HG02678 (cell line): ENCODE measurements at regions not wholly inside any gene's neighbourhood (a gene's known extent, or its start where the extent isn't known, plus 50 kb on each side); places are given as distances from the start of the nearest gene placed in this dataset.
"Not testable (repeated sequence)": the region's sequence is repeated elsewhere in the genome, so short reads cannot be mapped to it uniquely, and the experiment has no call there.

Experiments
- ATAC-seq: cut with Tn5 transposase; IDR thresholded peaks from one replicate; pipeline ENCODE4 v1.9.1; 2021; ENCODE audit warnings: mild to moderate bottlenecking, moderate library complexity; ENCODE audit not compliant: unreplicated experiment

- ATAC-seq: no peak
Observed at GRCh38 chrX:112577146-112577545, 102.6 kb downstream of the LHFPL1 start.

GRCh38 chrX:112571388-112571787, 108.3 kb downstream of the LHFPL1 start:
- peak; percentile 77 for ATAC-seq

GRCh38 chrX:112555831-112556230, 123.9 kb downstream of the LHFPL1 start:
- no peak for ATAC-seq

- ATAC-seq: no peak
Observed at GRCh38 chrX:112545051-112545450, 134.7 kb downstream of the LHFPL1 start.

- ATAC-seq: no peak
Observed at GRCh38 chrX:112536544-112536943, 143.2 kb downstream of the LHFPL1 start.

GRCh38 chrX:112527903-112528302, 151.8 kb downstream of the LHFPL1 start:
- no peak for ATAC-seq

GRCh38 chrX:112521676-112522075, 158.1 kb downstream of the LHFPL1 start:
- ATAC-seq: no peak

GRCh38 chrX:112520124-112520523, 159.6 kb downstream of the LHFPL1 start:
- ATAC-seq: no peak

- ATAC-seq: no peak
Observed at GRCh38 chrX:112513154-112513553, 166.6 kb downstream of the LHFPL1 start.

- no peak for ATAC-seq
Observed at GRCh38 chrX:112512509-112512908, 167.2 kb downstream of the LHFPL1 start.

GRCh38 chrX:112510629-112511028, 169.1 kb downstream of the LHFPL1 start:
- no peak for ATAC-seq

GRCh38 chrX:112477653-112478052, 202.1 kb downstream of the LHFPL1 start:
- no peak for ATAC-seq

- ATAC-seq: no peak
Observed at GRCh38 chrX:112473654-112474053, 206.1 kb downstream of the LHFPL1 start.

- ATAC-seq: no peak
Observed at GRCh38 chrX:112470551-112470950, 209.2 kb downstream of the LHFPL1 start.

GRCh38 chrX:112461949-112462450, 217.7 kb downstream of the LHFPL1 start:
- ATAC-seq: not testable (repeated sequence)

- ATAC-seq: no peak
Observed at GRCh38 chrX:112457788-112458187, 221.9 kb downstream of the LHFPL1 start.

GRCh38 chrX:112450810-112451209, 228.9 kb downstream of the LHFPL1 start:
- no peak for ATAC-seq

GRCh38 chrX:112440277-112440676, 239.5 kb downstream of the LHFPL1 start:
- no peak for ATAC-seq

- ATAC-seq: no peak
Observed at GRCh38 chrX:112424166-112424565, 255.6 kb downstream of the LHFPL1 start.

GRCh38 chrX:112391313-112391712, 288.4 kb downstream of the LHFPL1 start:
- ATAC-seq: no peak

- ATAC-seq: not testable (repeated sequence)
Observed at GRCh38 chrX:112381649-112382298, 298.0 kb downstream of the LHFPL1 start.

- no peak for ATAC-seq
Observed at GRCh38 chrX:112380541-112381278, 298.1 kb upstream of the TRPC5 start.
